Endothelial cell of umbilical vein (primary cell): ENCODE measurements at regions not wholly inside any gene's neighbourhood (a gene's known extent, or its start where the extent isn't known, plus 50 kb on each side); places are given as distances from the start of the nearest gene placed in this dataset.

ENCODE experiments used
- BruUV-seq: library from RNA; stranded (reverse); fragments of 400-500 nt; replicated peaks from 2 replicates; lab custom pipeline; 2021; lab: Mats Ljungman, UMichigan
- CTCF ChIA-PET: fragments of 300-600, 350-600 bp; sonication (Branson Sonifier 250); formaldehyde crosslinking; loops from one replicate; lab custom pipeline; 2021; ENCODE audit warnings: antibody characterized with exemption, inconsistent platforms; lab: Charles Lee
- POLR2A ChIA-PET: fragments of 300-600, 350-600 bp; sonication (Branson Sonifier 250); formaldehyde crosslinking; loops from one replicate; lab custom pipeline; 2021; ENCODE audit warnings: antibody characterized with exemption, inconsistent platforms; lab: Charles Lee
- DNase-seq: peaks from one replicate; pipeline ENCODE4 v3.0.0-alpha.2; 2011; ENCODE audit warnings: low read depth, low spot score
- FAIRE-seq: peaks from 2 replicates; lab custom pipeline; 2011; peaks lifted over from hg19 to GRCh38; lab: Jason Lieb, UNC
- H2AFZ ChIP-seq: 2 replicates; pipeline ENCODE4 v1.6.0; 2012; ENCODE audit warnings: low read depth, low read length, control low read depth, inconsistent platforms
- H3K27ac ChIP-seq: 2 replicates; pipeline ENCODE4 v1.5.1; 2011; ENCODE audit warnings: low read depth, mild to moderate bottlenecking, control low read depth, low read length, moderate library complexity; ENCODE audit not compliant: insufficient read depth
- H3K27me3 ChIP-seq, 2 experiments: 2 replicates each; pipeline versions ENCODE4 v1.6.0 to v1.6.1; 2011; ENCODE audit warnings: low read length in 2 of 2, mixed read lengths in 1 of 2; ENCODE audit not compliant: control insufficient read depth in 2 of 2, insufficient read depth in 2 of 2
- H3K36me3 ChIP-seq, 2 experiments: 2 replicates in 1 of 2; 3 replicates in 1 of 2; pipeline ENCODE4 v1.5.1; 2011; ENCODE audit warnings: low read length in 2 of 2, mild to moderate bottlenecking in 1 of 2, moderate library complexity in 1 of 2; ENCODE audit not compliant: control insufficient read depth in 2 of 2, insufficient read depth in 2 of 2; ENCODE audit errors: extremely low read depth in 1 of 2
- H3K4me1 ChIP-seq: 3 replicates; pipeline ENCODE4 v1.5.1; 2011; ENCODE audit warnings: mild to moderate bottlenecking, low read length; ENCODE audit not compliant: control insufficient read depth, insufficient read depth; ENCODE audit errors: extremely low read depth
- H3K4me2 ChIP-seq: 2 replicates; pipeline ENCODE4 v1.6.1; 2011; ENCODE audit warnings: low read length, control low read depth, mixed read lengths; ENCODE audit not compliant: insufficient read depth
- H3K4me3 ChIP-seq, 3 experiments: fragments of 200-600 bp in 1 of 3; sonication (generic), shearing (Covaris generic) in 1 of 3; replicated peaks in 1 of 3; 2 replicates each; pipeline ENCODE4 v1.5.1; 2011 to 2016; ENCODE audit warnings: control low read depth in 3 of 3, low read length in 3 of 3, mild to moderate bottlenecking in 2 of 3, inconsistent platforms in 1 of 3, low read depth in 1 of 3, moderate library complexity in 1 of 3; ENCODE audit not compliant: insufficient read depth in 1 of 3
- H3K79me2 ChIP-seq: 2 replicates; pipeline ENCODE4 v1.6.0; 2012; ENCODE audit warnings: low read length, inconsistent platforms; ENCODE audit not compliant: control insufficient read depth, insufficient read depth
- H3K9ac ChIP-seq: replicated peaks from 2 replicates; pipeline ENCODE3; 2011; ENCODE audit warnings: low read length, control low read depth; ENCODE audit not compliant: insufficient read depth; ENCODE audit errors: extremely low read depth
- H3K9me1 ChIP-seq: replicated peaks from 3 replicates; pipeline ENCODE4 v1.6.0; 2011; ENCODE audit warnings: mild to moderate bottlenecking, low read length; ENCODE audit not compliant: control insufficient read depth, insufficient read depth; ENCODE audit errors: extremely low read depth
- H3K9me3 ChIP-seq: replicated peaks from 2 replicates; pipeline ENCODE4 v1.5.1; 2012; ENCODE audit warnings: low read length, inconsistent platforms; ENCODE audit not compliant: control insufficient read depth, insufficient read depth
- H4K20me1 ChIP-seq: replicated peaks from 2 replicates; pipeline ENCODE3; 2011; ENCODE audit warnings: mild to moderate bottlenecking, low read length; ENCODE audit not compliant: control insufficient read depth, insufficient read depth; ENCODE audit errors: extremely low read depth
- CTCF ChIP-seq, 2 donors: IDR thresholded peaks; 1 replicate in 1 of 2; 2 replicates in 1 of 2; pipeline ENCODE4 v1.5.1; 2011; ENCODE audit warnings: low read length in 2 of 2, mild to moderate bottlenecking in 2 of 2, moderate library complexity in 2 of 2, control low read depth in 1 of 2, inconsistent platforms in 1 of 2, low read depth in 1 of 2; ENCODE audit not compliant: insufficient read depth in 1 of 2; ENCODE audit errors: extremely low read depth in 1 of 2
- EZH2 ChIP-seq: IDR thresholded peaks from 2 replicates; pipeline ENCODE4 v1.6.1; 2012; ENCODE audit warnings: borderline replicate concordance, low read depth, mild to moderate bottlenecking, moderate library complexity, low read length, inconsistent platforms; ENCODE audit not compliant: severe bottlenecking
- FOS ChIP-seq: IDR thresholded peaks from 2 replicates; pipeline ENCODE4 v1.6.1; 2011; ENCODE audit warnings: mild to moderate bottlenecking, low read length, moderate library complexity, borderline replicate concordance; ENCODE audit not compliant: insufficient read depth
- GATA2 ChIP-seq: IDR thresholded peaks from 2 replicates; pipeline ENCODE4 v1.7.0; 2011; ENCODE audit warnings: low read depth, mild to moderate bottlenecking, moderate library complexity, mixed read lengths, low read length; ENCODE audit not compliant: insufficient read length, insufficient read depth
- JUN ChIP-seq: IDR thresholded peaks from 2 replicates; pipeline ENCODE4 v1.6.1; 2011; ENCODE audit warnings: borderline replicate concordance, low read depth; ENCODE audit not compliant: insufficient read length, insufficient read depth
- MAX ChIP-seq: IDR thresholded peaks from 2 replicates; pipeline ENCODE4 v1.6.1; 2011; ENCODE audit not compliant: insufficient read depth, insufficient read length
- MYC ChIP-seq: IDR thresholded peaks from one replicate; pipeline ENCODE4 v1.6.1; 2011; ENCODE audit warnings: mild to moderate bottlenecking, low read depth, low read length
- POLR2A ChIP-seq: IDR thresholded peaks from 2 replicates; pipeline ENCODE4 v1.6.1; 2012; ENCODE audit warnings: low read depth, mild to moderate bottlenecking, control low read depth, low read length
- POLR2AphosphoS5 ChIP-seq: IDR thresholded peaks from 2 replicates; pipeline ENCODE4 v1.6.1; 2012; ENCODE audit warnings: low read depth, mild to moderate bottlenecking, control low read depth, low read length, moderate library complexity; ENCODE audit not compliant: insufficient read depth
- dilution Hi-C: fragments of 300-500 bp; cut with MboI; formaldehyde crosslinking; loops from one replicate; pipeline ENCODE4 v1.15.0; 2019; ENCODE audit warnings: low sequenced_read_pairs; ENCODE audit not compliant: extremely low pct_ligation_motif_present
- intact Hi-C: fragments of 100-400 bp; cut with micrococcal nuclease; formaldehyde crosslinking; loops from one replicate; pipeline ENCODE4 v1.10.0; 2022

- no peak overlapping the region for H3K27ac ChIP-seq
- no peak overlapping the region for H3K4me2 ChIP-seq
- CTCF ChIA-PET = no interaction called here
- dilution Hi-C loops (no loop called here), intact Hi-C loops (no loop called here)
- DNase-seq (no peak), FAIRE-seq (no peak)
- no peaks in the 10 kb centered on the region for H3K79me2 ChIP-seq
- no peak overlapping the region for H3K9ac ChIP-seq
- H2AFZ ChIP-seq = no peak overlapping the region
- H3K9me1 ChIP-seq = no peaks in the 10 kb centered on the region
- TF ChIP-seq FOS (no peak), GATA2 (no peak), POLR2AphosphoS5 (no peak), EZH2 (no peak), MAX (no peak), MYC (no peak), JUN (no peak), CTCF (IDR thresholded peaks at IDR 0.05; ENCODE audit: extremely low read depth in 1 of 2, insufficient read depth in 1 of 2, low read depth in 1 of 2, low read length in 2 of 2) (no peak), POLR2A (no peak)
- POLR2A ChIA-PET = interaction anchor here (0.6 kb wide), 1 partner anchor 20 kb away, joined by 3 read pairs; no protein-coding TSS in a partner anchor
- H3K9me3 ChIP-seq = no peaks in the 10 kb centered on the region
- H3K4me1 ChIP-seq = no peaks in the 10 kb centered on the region
- no peaks in the 10 kb centered on the region for H3K27me3 ChIP-seq
- H4K20me1 ChIP-seq = no peaks in the 10 kb centered on the region
- H3K4me3 ChIP-seq = no peak overlapping the region
- BruUV-seq = no TSS peak
- H3K36me3 ChIP-seq = no peaks in the 10 kb centered on the region
Observed at GRCh38 chr15:95921404-95921803, 409.1 kb upstream of the NR2F2 start.
